Stimulated activated CD8-positive, alpha-beta memory T cell treated with anti-CD3 and anti-CD28 coated beads, Interleukin-7, amount 100 ng/mL, for 48 hours (primary cell): ENCODE measurements at regions not wholly inside any gene's neighbourhood (a gene's known extent, or its start where the extent isn't known, plus 50 kb on each side); places are given as distances from the start of the nearest gene placed in this dataset.

Experiments used
- DNase-seq, 2 donors: peaks; one replicate each; pipeline ENCODE4 v3.0.0-alpha.2; 2020; ENCODE audit warnings: low read depth in 1 of 2; ENCODE audit errors: extremely low read depth in 1 of 2

- no peak for DNase-seq
These were observed 222.5 kb upstream of the SPRY2 start for GRCh38 chr13:80563439-80563838.

- no peak for DNase-seq
These were observed 221.7 kb upstream of the SPRY2 start for GRCh38 chr13:80562433-80563156.

GRCh38 chr13:80560609-80561008 lies 219.7 kb upstream of the SPRY2 start:
- no peak for DNase-seq

GRCh38 chr13:80559944-80560343 lies 219.0 kb upstream of the SPRY2 start:
- DNase-seq = no peak

GRCh38 chr13:80558074-80558473 lies 217.1 kb upstream of the SPRY2 start:
- no peak for DNase-seq

- no peak for DNase-seq
These were observed 215.1 kb upstream of the SPRY2 start for GRCh38 chr13:80555796-80556678.

- DNase-seq = no peak
These were observed 212.0 kb upstream of the SPRY2 start for GRCh38 chr13:80552851-80553440.

- DNase-seq = no peak
These were observed 210.9 kb upstream of the SPRY2 start for GRCh38 chr13:80551650-80552497.

GRCh38 chr13:80550971-80551441 lies 210.1 kb upstream of the SPRY2 start:
- DNase-seq = no peak

- DNase-seq = no peak
These were observed 208.0 kb upstream of the SPRY2 start for GRCh38 chr13:80548915-80549314.

- DNase-seq = no peak
These were observed 207.2 kb upstream of the SPRY2 start for GRCh38 chr13:80547885-80548825.

GRCh38 chr13:80547341-80547740 lies 206.4 kb upstream of the SPRY2 start:
- DNase-seq = no peak

GRCh38 chr13:80533175-80533574 lies 192.2 kb upstream of the SPRY2 start:
- DNase-seq = no peak

GRCh38 chr13:80530902-80531301 lies 190.0 kb upstream of the SPRY2 start:
- DNase-seq = no peak

- DNase-seq = no peak
These were observed 189.3 kb upstream of the SPRY2 start for GRCh38 chr13:80530191-80530590.

- DNase-seq = no peak
These were observed 188.8 kb upstream of the SPRY2 start for GRCh38 chr13:80529734-80530133.

- no peak for DNase-seq
These were observed 187.8 kb upstream of the SPRY2 start for GRCh38 chr13:80528733-80529132.

GRCh38 chr13:80527400-80527799 lies 186.5 kb upstream of the SPRY2 start:
- DNase-seq = no peak

- DNase-seq = no peak
These were observed 183.7 kb upstream of the SPRY2 start for GRCh38 chr13:80524447-80525215.
